ENCODE measurements at regions not wholly inside any gene's neighbourhood (a gene's known extent, or its start where the extent isn't known, plus 50 kb on each side); places are given as distances from the start of the nearest gene placed in this dataset.

DNA sequence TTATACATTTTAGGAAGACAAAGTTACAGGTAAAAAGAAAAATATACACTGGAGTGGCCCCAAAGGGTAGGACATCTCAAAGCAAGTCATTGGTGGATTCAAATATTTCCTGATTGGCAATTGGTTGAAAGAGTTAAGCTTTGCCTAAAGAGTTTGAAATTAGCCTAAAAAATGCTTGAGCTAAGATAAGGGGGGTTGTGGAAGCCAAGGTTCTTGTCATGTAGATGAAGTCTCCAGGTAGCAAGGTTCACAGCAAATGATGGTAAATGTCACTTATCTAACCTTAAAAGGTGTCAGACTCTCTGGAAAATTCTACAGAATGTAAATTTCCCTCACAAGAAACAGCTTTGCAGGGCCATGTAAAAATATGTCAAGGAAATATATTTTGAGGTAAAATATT lies 596.7 kb downstream of the FAT4 start:
- Mint-ChIP-seq H3K36me3 (ENCODE audit: low read depth) (no peaks in the 10 kb centered on the region), H3K4me3 (no peak overlapping the region), H3K9me3 (peaks cover 3% of the 10 kb centered on the region), H3K27me3 (ENCODE audit: low read depth) (no peaks in the 10 kb centered on the region), H3K27ac (ENCODE audit: unreplicated experiment) (no peak overlapping the region), H3K4me1 (no peaks in the 10 kb centered on the region)
- DNase-seq (ENCODE audit: low read depth, low spot score): no peak
- TF ChIP-seq, protein P1, sequence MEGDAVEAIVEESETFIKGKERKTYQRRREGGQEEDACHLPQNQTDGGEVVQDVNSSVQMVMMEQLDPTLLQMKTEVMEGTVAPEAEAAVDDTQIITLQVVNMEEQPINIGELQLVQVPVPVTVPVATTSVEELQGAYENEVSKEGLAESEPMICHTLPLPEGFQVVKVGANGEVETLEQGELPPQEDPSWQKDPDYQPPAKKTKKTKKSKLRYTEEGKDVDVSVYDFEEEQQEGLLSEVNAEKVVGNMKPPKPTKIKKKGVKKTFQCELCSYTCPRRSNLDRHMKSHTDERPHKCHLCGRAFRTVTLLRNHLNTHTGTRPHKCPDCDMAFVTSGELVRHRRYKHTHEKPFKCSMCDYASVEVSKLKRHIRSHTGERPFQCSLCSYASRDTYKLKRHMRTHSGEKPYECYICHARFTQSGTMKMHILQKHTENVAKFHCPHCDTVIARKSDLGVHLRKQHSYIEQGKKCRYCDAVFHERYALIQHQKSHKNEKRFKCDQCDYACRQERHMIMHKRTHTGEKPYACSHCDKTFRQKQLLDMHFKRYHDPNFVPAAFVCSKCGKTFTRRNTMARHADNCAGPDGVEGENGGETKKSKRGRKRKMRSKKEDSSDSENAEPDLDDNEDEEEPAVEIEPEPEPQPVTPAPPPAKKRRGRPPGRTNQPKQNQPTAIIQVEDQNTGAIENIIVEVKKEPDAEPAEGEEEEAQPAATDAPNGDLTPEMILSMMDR (conservative IDR thresholded peaks at IDR 0.05): no peak

- DNase-seq (ENCODE audit: low read depth, low spot score): no peak
- Mint-ChIP-seq H3K27ac (ENCODE audit: unreplicated experiment) (no peak overlapping the region), H3K36me3 (ENCODE audit: low read depth) (no peaks in the 10 kb centered on the region), H3K9me3 (no peaks in the 10 kb centered on the region), H3K4me1 (no peaks in the 10 kb centered on the region), H3K27me3 (ENCODE audit: low read depth) (no peaks in the 10 kb centered on the region), H3K4me3 (no peak overlapping the region)
- TF ChIP-seq, protein P1 (conservative IDR thresholded peaks at IDR 0.05): no peak
Measured at GRCh38 chr4:125917559-125917958, 602.8 kb downstream of the FAT4 start.

GRCh38 chr4:125928652-125929051 lies 613.9 kb downstream of the FAT4 start:
- TF ChIP-seq, protein P1 (conservative IDR thresholded peaks at IDR 0.05): no peak
- H3K9me3 Mint-ChIP-seq: peaks cover 4% of the 10 kb centered on the region
- no peaks in the 10 kb centered on the region for H3K4me1 Mint-ChIP-seq
- DNase-seq (ENCODE audit: low read depth, low spot score): no peak
- no peak overlapping the region for H3K27ac Mint-ChIP-seq (ENCODE audit: unreplicated experiment)
- H3K36me3 Mint-ChIP-seq (ENCODE audit: low read depth): peaks cover 3% of the 10 kb centered on the region
- H3K27me3 Mint-ChIP-seq (ENCODE audit: low read depth): no peaks in the 10 kb centered on the region
- H3K4me3 Mint-ChIP-seq: no peak overlapping the region

DNA sequence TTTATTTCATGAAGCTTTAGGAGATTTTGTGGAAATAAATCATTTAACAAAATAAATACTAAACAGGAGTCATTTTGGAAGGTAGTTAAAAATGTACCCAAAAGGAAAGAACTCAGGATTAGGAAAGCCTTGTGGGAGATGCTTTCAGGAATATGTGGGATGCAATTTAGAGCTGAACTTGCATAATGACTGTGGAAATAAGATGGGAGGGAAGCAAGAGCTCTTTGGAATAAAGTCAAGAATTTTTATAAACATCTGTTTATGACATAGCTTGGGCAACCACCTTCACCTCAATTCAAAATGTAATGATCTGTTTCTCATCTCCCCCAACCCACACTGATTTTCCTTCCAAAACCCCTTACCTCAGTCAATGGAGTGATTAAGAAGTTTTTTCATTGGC lies 623.8 kb downstream of the FAT4 start:
- H3K4me3 Mint-ChIP-seq: no peak overlapping the region
- no peaks in the 10 kb centered on the region for H3K4me1 Mint-ChIP-seq
- DNase-seq (ENCODE audit: low read depth, low spot score): no peak
- TF ChIP-seq, protein P1 (conservative IDR thresholded peaks at IDR 0.05): no peak
- H3K27ac Mint-ChIP-seq (ENCODE audit: unreplicated experiment): no peak overlapping the region
- no peaks in the 10 kb centered on the region for H3K36me3 Mint-ChIP-seq (ENCODE audit: low read depth)
- no peaks in the 10 kb centered on the region for H3K27me3 Mint-ChIP-seq (ENCODE audit: low read depth)
- peaks cover 5% of the 10 kb centered on the region for H3K9me3 Mint-ChIP-seq

GRCh38 chr4:125940426-125940825 lies 625.7 kb downstream of the FAT4 start:
- TF ChIP-seq, protein P1 (conservative IDR thresholded peaks at IDR 0.05): no peak
- H3K36me3 Mint-ChIP-seq (ENCODE audit: low read depth): no peaks in the 10 kb centered on the region
- H3K27ac Mint-ChIP-seq (ENCODE audit: unreplicated experiment): no peak overlapping the region
- no peaks in the 10 kb centered on the region for H3K9me3 Mint-ChIP-seq
- no peak overlapping the region for H3K4me3 Mint-ChIP-seq
- no peak for DNase-seq (ENCODE audit: low read depth, low spot score)
- H3K27me3 Mint-ChIP-seq (ENCODE audit: low read depth): no peaks in the 10 kb centered on the region
- H3K4me1 Mint-ChIP-seq: no peaks in the 10 kb centered on the region

DNA sequence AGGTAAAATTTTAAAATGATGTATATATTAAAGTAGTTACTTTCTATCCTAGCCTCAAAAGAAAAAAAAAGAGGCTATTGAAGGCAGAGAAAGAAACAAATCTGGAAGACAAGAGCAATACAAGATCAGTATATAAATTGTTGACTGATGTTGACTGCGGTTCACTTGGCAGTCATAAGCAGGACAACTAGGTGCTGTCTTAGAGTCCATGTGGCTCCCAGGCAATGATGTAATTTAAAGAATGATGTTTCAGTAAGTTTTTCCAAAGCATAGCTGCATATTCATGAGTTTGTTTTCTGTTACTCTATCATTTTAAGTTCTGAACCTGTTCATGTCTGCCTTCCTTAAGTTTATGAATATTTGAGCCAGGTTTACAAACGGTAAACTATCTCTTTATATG lies 630.2 kb downstream of the FAT4 start:
- H3K27ac Mint-ChIP-seq (ENCODE audit: unreplicated experiment): no peak overlapping the region
- H3K4me3 Mint-ChIP-seq: no peak overlapping the region
- TF ChIP-seq, protein P1 (conservative IDR thresholded peaks at IDR 0.05): no peak
- no peaks in the 10 kb centered on the region for H3K9me3 Mint-ChIP-seq
- no peak for DNase-seq (ENCODE audit: low read depth, low spot score)
- no peaks in the 10 kb centered on the region for H3K4me1 Mint-ChIP-seq
- H3K36me3 Mint-ChIP-seq (ENCODE audit: low read depth): no peaks in the 10 kb centered on the region
- H3K27me3 Mint-ChIP-seq (ENCODE audit: low read depth): no peaks in the 10 kb centered on the region

All from neural crest cell (in vitro differentiated cells).